B cell (primary cell): ENCODE measurements at regions not wholly inside any gene's neighbourhood (a gene's known extent, or its start where the extent isn't known, plus 50 kb on each side); places are given as distances from the start of the nearest gene placed in this dataset.

ENCODE experiments used
- ATAC-seq: fragments of 200-7000 bp; cut with Tn5 transposase; one replicate; pipeline ENCODE4 v1.10.0; 2021; ENCODE audit warnings: low read depth, mild to moderate bottlenecking, moderate number of reproducible peaks, moderate library complexity
- CTCF ChIA-PET: fragments of 350-600 bp; sonication (Branson Sonifier 250); formaldehyde crosslinking; loops from one replicate; lab custom pipeline; 2021; ENCODE audit warnings: antibody characterized with exemption, inconsistent platforms; lab: Charles Lee
- POLR2A ChIA-PET: fragments of 350-600 bp; sonication (Branson Sonifier 250); formaldehyde crosslinking; loops from one replicate; lab custom pipeline; 2021; ENCODE audit warnings: antibody characterized with exemption; lab: Charles Lee
- DNase-seq: peaks from one replicate; pipeline ENCODE4 v3.0.0; 2013
- H2AFZ ChIP-seq: 2 replicates; pipeline ENCODE4 v1.6.1; 2012; ENCODE audit warnings: mild to moderate bottlenecking, low read depth, low read length; ENCODE audit not compliant: insufficient read depth, poor library complexity, severe bottlenecking
- H3K27ac ChIP-seq, 2 donors: 1 replicate in 1 of 2; 2 replicates in 1 of 2; pipeline ENCODE4 v1.5.1; 2012 to 2013; ENCODE audit warnings: low read length in 2 of 2, mild to moderate bottlenecking in 2 of 2, moderate library complexity in 1 of 2
- H3K27me3 ChIP-seq, 4 experiments: fragments of 200-600 bp in 1 of 4; sonication (generic) in 1 of 4; replicated peaks in 1 of 4; 1 replicate in 2 of 4; 2 replicates in 2 of 4; pipeline versions ENCODE4 v1.6.1 to v1.7.0; 2013 to 2016; ENCODE audit warnings: low read length in 3 of 4, mild to moderate bottlenecking in 2 of 4, mixed read lengths in 1 of 4, moderate library complexity in 1 of 4; ENCODE audit not compliant: insufficient read depth in 4 of 4, control insufficient read depth in 3 of 4; ENCODE audit errors: control extremely low read depth in 1 of 4
- H3K36me3 ChIP-seq, 2 experiments: replicated peaks in 1 of 2; 1 replicate in 1 of 2; 2 replicates in 1 of 2; pipeline versions ENCODE4 v1.6.1 to v1.7.1; 2013; ENCODE audit warnings: low read length in 1 of 2; ENCODE audit not compliant: insufficient read depth in 2 of 2, control insufficient read depth in 1 of 2; ENCODE audit errors: control extremely low read depth in 1 of 2, extremely low read depth in 1 of 2
- H3K4me1 ChIP-seq, 2 donors: fragments of 200-600 bp in 1 of 2; sonication (generic) in 1 of 2; 1 replicate in 1 of 2; 2 replicates in 1 of 2; pipeline versions ENCODE4 v1.5.1 to v1.6.1; 2013 to 2017; ENCODE audit warnings: low read length in 2 of 2; ENCODE audit not compliant: control insufficient read depth in 2 of 2, insufficient read depth in 2 of 2
- H3K4me2 ChIP-seq: replicated peaks from 2 replicates; pipeline ENCODE3; 2012; ENCODE audit warnings: mild to moderate bottlenecking, low read depth, low read length; ENCODE audit not compliant: poor library complexity, severe bottlenecking
- H3K4me3 ChIP-seq, 5 experiments: fragments of 200-600 bp in 1 of 5; sonication (generic) in 1 of 5; 1 replicate in 3 of 5; 2 replicates in 2 of 5; pipeline versions ENCODE4 v1.5.1 to v1.7.0; 2011 to 2016; ENCODE audit warnings: low read length in 4 of 5, mild to moderate bottlenecking in 4 of 5, low read depth in 2 of 5, control low read depth in 1 of 5, moderate library complexity in 1 of 5; ENCODE audit not compliant: insufficient read depth in 1 of 5; ENCODE audit errors: control extremely low read depth in 1 of 5, extremely low read depth in 1 of 5
- H3K79me2 ChIP-seq: fragments of 200-600 bp; sonication (generic); one replicate; pipeline ENCODE4 v1.6.0; 2016; ENCODE audit warnings: low read length; ENCODE audit not compliant: control insufficient read depth, insufficient read depth
- H3K9ac ChIP-seq: fragments of 200-600 bp; sonication (generic); 2 replicates; pipeline ENCODE4 v1.6.1; 2017; ENCODE audit warnings: mild to moderate bottlenecking, low read length, moderate library complexity
- H3K9me3 ChIP-seq, 3 donors: one replicate each; pipeline versions ENCODE4 v1.6.1 to v1.7.1; 2013; ENCODE audit warnings: low read length in 2 of 3; ENCODE audit not compliant: control insufficient read depth in 2 of 3, insufficient read depth in 1 of 3; ENCODE audit errors: control extremely low read depth in 1 of 3
- H4K20me1 ChIP-seq: 2 replicates; pipeline ENCODE4 v1.6.0; 2012; ENCODE audit warnings: mild to moderate bottlenecking, low read length; ENCODE audit not compliant: insufficient read depth, control insufficient read depth, poor library complexity, severe bottlenecking
- H3K27ac Mint-ChIP-seq: one replicate; pipeline ENCODE4 v1.8.0; 2021; ENCODE audit warnings: mixed read lengths
- H3K27me3 Mint-ChIP-seq: one replicate; pipeline ENCODE4 v1.8.0; 2021; ENCODE audit warnings: mixed read lengths
- H3K4me1 Mint-ChIP-seq: one replicate; pipeline ENCODE4 v1.8.0; 2021; ENCODE audit warnings: mixed read lengths
- H3K4me3 Mint-ChIP-seq: one replicate; pipeline ENCODE4 v1.8.0; 2021; ENCODE audit warnings: mixed read lengths
- H3K9me3 Mint-ChIP-seq: one replicate; pipeline ENCODE4 v1.8.0; 2022; ENCODE audit warnings: mixed read lengths; ENCODE audit not compliant: insufficient read depth
- CTCF ChIP-seq: fragments of 200-600 bp; IDR thresholded peaks from one replicate; pipeline ENCODE4 v1.8.0; 2022; ENCODE audit warnings: antibody characterized with exemption, mild to moderate bottlenecking
- EZH2 ChIP-seq: IDR thresholded peaks from 2 replicates; pipeline ENCODE4 v1.6.1; 2012; ENCODE audit warnings: borderline replicate concordance, low read depth, mild to moderate bottlenecking, moderate library complexity, low read length; ENCODE audit not compliant: insufficient read depth, poor library complexity, severe bottlenecking
- WGBS: methylation state at CpG from one replicate; pipeline ENCODE4 v1.1.5; 2013; ENCODE audit warnings: missing lambda C conversion rate; ENCODE audit not compliant: insufficient coverage; 5-methylcytosine and 5-hydroxymethylcytosine counted together
- intact Hi-C: fragments of 100-400 bp; cut with micrococcal nuclease; formaldehyde crosslinking; loops from one replicate; pipeline ENCODE4 v1.10.0; 2022

- H3K4me1 Mint-ChIP-seq, result peaks cover 2% of the 10 kb centered on the region
- H3K79me2 ChIP-seq, result no peaks in the 10 kb centered on the region
- no peak overlapping the region for H3K4me2 ChIP-seq
- ChIA-PET CTCF (no interaction called here), POLR2A (no interaction called here)
- DNase-seq (no peak), ATAC-seq (no peak)
- intact Hi-C loops, result no loop called here
- no peaks in the 10 kb centered on the region for H3K27me3 ChIP-seq
- H3K4me3 Mint-ChIP-seq, result no peak overlapping the region
- H3K27me3 Mint-ChIP-seq, result no peaks in the 10 kb centered on the region
- no peak overlapping the region for H2AFZ ChIP-seq
- no peak overlapping the region for H3K4me3 ChIP-seq
- no peaks in the 10 kb centered on the region for H3K36me3 ChIP-seq
- WGBS, result no CpG with 5 or more reads among the region's 1 CpG
- no peaks in the 10 kb centered on the region for H4K20me1 ChIP-seq
- no peaks in the 10 kb centered on the region for H3K9me3 ChIP-seq
- H3K9me3 Mint-ChIP-seq, result no peaks in the 10 kb centered on the region
- H3K27ac ChIP-seq, result no peak overlapping the region
- TF ChIP-seq CTCF, result no peak
- no peak for TF ChIP-seq EZH2
- no peak overlapping the region for H3K9ac ChIP-seq
- H3K4me1 ChIP-seq, result peaks cover 7 to 11% of the 10 kb centered on the region in 2 donors
- H3K27ac Mint-ChIP-seq, result no peak overlapping the region
Observed at GRCh38 chr2:4258563-4258962, 555.2 kb downstream of the DCDC2C start.

- Histone ChIP-seq H3K27me3 (no peaks in the 10 kb centered on the region), H3K4me2 (no peak overlapping the region), H3K79me2 (no peaks in the 10 kb centered on the region), H4K20me1 (no peaks in the 10 kb centered on the region), H3K9ac (no peak overlapping the region), H3K4me3 (no peak overlapping the region), H3K36me3 (no peaks in the 10 kb centered on the region), H3K27ac (no peak overlapping the region), H2AFZ (peak overlapping the region; percentile 14), H3K4me1 (no peaks in the 10 kb centered on the region), H3K9me3 (no peaks in the 10 kb centered on the region)
- POLR2A ChIA-PET, result no interaction called here
- Mint-ChIP-seq H3K4me3 (no peak overlapping the region), H3K27ac (no peak overlapping the region), H3K9me3 (no peaks in the 10 kb centered on the region), H3K27me3 (no peaks in the 10 kb centered on the region), H3K4me1 (peaks cover 4% of the 10 kb centered on the region)
- CTCF ChIA-PET, result no interaction called here
- 48% methylated on average over 4 of the region's 4 CpGs for WGBS
- no peak for DNase-seq
- no peak for ATAC-seq
- intact Hi-C loops, result no loop called here
- no peak for TF ChIP-seq EZH2
- TF ChIP-seq CTCF, result no peak
Observed at GRCh38 chr2:4265936-4266335, 562.6 kb downstream of the DCDC2C start.
